GM08714 (cell line): ENCODE measurements at regions not wholly inside any gene's neighbourhood (a gene's known extent, or its start where the extent isn't known, plus 50 kb on each side); places are given as distances from the start of the nearest gene placed in this dataset.

ENCODE experiments used
- H3K4me3 ChIP-seq: fragments of 200-500 bp; sonication (Bioruptor generic); 2 replicates; pipeline ENCODE4 v1.5.1; 2014; ENCODE audit warnings: mild to moderate bottlenecking, low read length, inconsistent platforms
- ZNF274 ChIP-seq: IDR thresholded peaks from 2 replicates; pipeline ENCODE4 v1.6.1; 2012; ENCODE audit warnings: mild to moderate bottlenecking, low read depth, low read length

DNA sequence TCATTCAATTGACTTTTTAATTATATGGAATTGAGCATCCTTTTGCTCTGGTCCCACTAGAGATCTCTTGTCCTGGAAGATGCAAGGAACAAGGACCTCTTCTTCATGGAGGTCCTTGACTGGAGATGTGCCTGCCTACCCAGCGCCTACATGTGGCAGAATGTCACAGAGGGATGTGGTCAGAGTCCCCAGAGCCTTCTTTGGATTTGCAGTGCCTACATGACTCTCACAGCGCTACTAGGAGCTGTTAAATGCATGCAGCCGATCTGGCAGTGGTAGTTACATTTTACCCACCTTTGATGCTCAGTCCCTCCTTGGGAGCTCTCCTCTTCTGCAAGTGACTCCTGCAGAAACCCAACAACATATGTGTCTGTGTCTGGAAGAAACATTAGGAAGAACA, 51.9 kb upstream of the ADTRP start:
- TF ChIP-seq ZNF274 = no peak
- no peak overlapping the region for H3K4me3 ChIP-seq

DNA sequence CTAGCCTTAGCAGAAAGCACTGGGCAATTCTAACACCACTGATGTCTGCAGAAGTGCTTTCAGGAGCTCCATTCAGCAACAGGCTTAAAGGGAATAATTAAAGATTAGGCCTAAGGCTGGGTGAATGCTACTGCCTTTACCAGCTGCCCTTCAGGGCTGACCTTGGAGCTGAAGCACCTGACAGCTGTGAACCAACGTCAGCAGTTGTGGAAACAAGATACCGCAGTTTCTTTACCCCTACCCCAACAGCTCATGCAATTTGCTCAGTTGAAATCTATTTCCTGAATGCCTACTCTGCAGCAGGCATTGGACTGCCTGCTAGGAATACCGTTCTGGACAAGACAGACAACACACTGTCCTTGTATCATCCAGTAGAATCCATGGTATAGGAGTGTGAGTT, 51.5 kb upstream of the ADTRP start:
- H3K4me3 ChIP-seq = no peak overlapping the region
- no peak for TF ChIP-seq ZNF274

DNA sequence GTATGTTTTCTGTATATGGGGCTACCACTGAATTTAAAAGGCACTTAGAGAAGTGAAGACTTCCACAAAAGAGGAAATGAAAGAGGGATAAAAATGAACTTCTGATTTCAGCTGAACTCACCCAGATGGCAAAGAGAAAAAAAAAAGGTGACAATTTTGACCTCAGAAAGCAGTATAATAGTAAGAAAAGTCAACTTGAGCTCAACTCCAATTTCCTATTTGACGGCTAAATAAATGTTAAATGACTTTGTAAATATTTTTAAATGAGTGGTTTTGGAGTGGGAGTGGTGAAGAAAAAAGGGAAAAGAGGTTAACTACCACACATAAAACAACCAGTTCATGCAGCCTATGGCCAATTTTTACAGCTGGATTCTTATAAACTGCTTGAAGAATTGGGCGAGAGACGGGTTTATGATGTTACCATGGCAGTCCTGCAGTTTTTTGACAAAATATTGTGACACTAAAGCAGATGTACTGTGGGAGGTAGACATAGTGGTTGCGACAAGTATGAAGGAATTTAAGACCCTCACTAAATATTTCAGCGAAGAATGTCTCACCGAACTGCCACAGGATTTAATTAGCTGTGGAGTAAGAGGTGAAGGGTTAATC, 49.8 kb upstream of the ADTRP start:
- H3K4me3 ChIP-seq = no peak overlapping the region
- TF ChIP-seq ZNF274 = no peak
